IMR-90 (cell line): ENCODE measurements at regions not wholly inside any gene's neighbourhood (a gene's known extent, or its start where the extent isn't known, plus 50 kb on each side); places are given as distances from the start of the nearest gene placed in this dataset.

Experiments
- ATAC-seq: fragments of 200-7000 bp; cut with Tn5 transposase; 2 replicates; pipeline ENCODE4 v1.9.1; 2020; ENCODE audit warnings: low read depth, mild to moderate bottlenecking, moderate library complexity
- BruUV-seq: library from RNA; stranded (reverse); fragments of 400-500 nt; replicated peaks from 2 replicates; lab custom pipeline; 2021; lab: Mats Ljungman, UMichigan
- CTCF ChIA-PET: fragments of 300-600 bp; formaldehyde crosslinking; extraction: SDS; loops from one replicate; lab custom pipeline; 2021; ENCODE audit warnings: antibody characterized with exemption; lab: Yijun Ruan, JAX
- POLR2A ChIA-PET: fragments of 300-600 bp; sonication (Branson Sonifier 250); formaldehyde crosslinking; loops from one replicate; lab custom pipeline; 2022; ENCODE audit warnings: antibody characterized with exemption; ENCODE audit not compliant: unreplicated experiment; lab: Charles Lee
- DNase-seq: peaks from one replicate; pipeline ENCODE4 v3.0.0; 2013
- H2AFZ ChIP-seq: replicated peaks from 2 replicates; pipeline ENCODE3; 2013; ENCODE audit warnings: low read length, mild to moderate bottlenecking; ENCODE audit not compliant: poor library complexity
- H2AK5ac ChIP-seq: 2 replicates; pipeline ENCODE4 v1.6.1; 2013; ENCODE audit warnings: low read depth, low read length, inconsistent platforms
- H2AK9ac ChIP-seq: replicated peaks from 2 replicates; pipeline ENCODE3; 2013; ENCODE audit warnings: mild to moderate bottlenecking, low read depth, low read length, moderate library complexity; ENCODE audit not compliant: poor library complexity
- H2BK120ac ChIP-seq: 2 replicates; pipeline ENCODE4 v1.6.1; 2013; ENCODE audit warnings: low read depth, low read length, inconsistent platforms
- H2BK15ac ChIP-seq: 3 replicates; pipeline ENCODE4 v1.6.1; 2013; ENCODE audit warnings: low read depth, low read length, inconsistent platforms
- H2BK20ac ChIP-seq: 2 replicates; pipeline ENCODE4 v1.6.1; 2013; ENCODE audit warnings: low read depth, mild to moderate bottlenecking, inconsistent platforms, low read length, moderate library complexity
- H2BK5ac ChIP-seq: 2 replicates; pipeline ENCODE4 v1.6.1; 2013; ENCODE audit warnings: mild to moderate bottlenecking, low read depth, low read length, inconsistent platforms; ENCODE audit not compliant: poor library complexity, severe bottlenecking
- H3K14ac ChIP-seq: replicated peaks from 2 replicates; pipeline ENCODE4 v1.6.1; 2013; ENCODE audit warnings: low read depth, low read length, inconsistent platforms
- H3K18ac ChIP-seq: 2 replicates; pipeline ENCODE4 v1.6.1; 2013; ENCODE audit warnings: low read depth, low read length, control low read depth
- H3K23ac ChIP-seq: 2 replicates; pipeline ENCODE4 v1.6.1; 2013; ENCODE audit warnings: low read depth, low read length, inconsistent platforms
- H3K27ac ChIP-seq: 2 replicates; pipeline ENCODE4 v1.5.1; 2013; ENCODE audit warnings: mild to moderate bottlenecking, control low read depth, low read length; ENCODE audit not compliant: insufficient read depth
- H3K27me3 ChIP-seq: 2 replicates; pipeline ENCODE4 v1.6.1; 2013; ENCODE audit warnings: low read length; ENCODE audit not compliant: control insufficient read depth, insufficient read depth
- H3K36me3 ChIP-seq: 2 replicates; pipeline ENCODE4 v1.6.1; 2013; ENCODE audit warnings: low read length, mixed read lengths; ENCODE audit not compliant: control insufficient read depth, insufficient read depth
- H3K4ac ChIP-seq: 2 replicates; pipeline ENCODE4 v1.6.1; 2013; ENCODE audit warnings: low read depth, low read length, inconsistent platforms
- H3K4me1 ChIP-seq: 2 replicates; pipeline ENCODE4 v1.6.1; 2013; ENCODE audit warnings: low read length, mixed read lengths; ENCODE audit not compliant: control insufficient read depth, insufficient read depth
- H3K4me2 ChIP-seq: 2 replicates; pipeline ENCODE4 v1.6.1; 2013; ENCODE audit warnings: low read depth, mild to moderate bottlenecking, control low read depth, low read length, moderate library complexity
- H3K4me3 ChIP-seq: 2 replicates; pipeline ENCODE4 v1.5.1; 2013; ENCODE audit warnings: low read depth, mild to moderate bottlenecking, control low read depth, low read length, moderate library complexity; ENCODE audit not compliant: insufficient read depth
- H3K56ac ChIP-seq: 2 replicates; pipeline ENCODE4 v1.6.1; 2013; ENCODE audit warnings: low read length, inconsistent platforms; ENCODE audit not compliant: insufficient read depth; ENCODE audit errors: extremely low read depth
- H3K79me1 ChIP-seq, 2 experiments: 2 replicates each; pipeline ENCODE4 v1.6.1; 2013; ENCODE audit warnings: low read length in 2 of 2, inconsistent platforms in 1 of 2, low read depth in 1 of 2
- H3K9ac ChIP-seq: 2 replicates; pipeline ENCODE4 v1.6.1; 2013; ENCODE audit warnings: low read depth, low read length, control low read depth
- H3K9me1 ChIP-seq: 2 replicates; pipeline ENCODE4 v1.6.1; 2013; ENCODE audit warnings: low read length, inconsistent platforms; ENCODE audit not compliant: insufficient read depth
- H3K9me3 ChIP-seq: 2 replicates; pipeline ENCODE4 v1.6.1; 2013; ENCODE audit warnings: low read length; ENCODE audit not compliant: control insufficient read depth, insufficient read depth
- H4K20me1 ChIP-seq: 2 replicates; pipeline ENCODE4 v1.6.1; 2013; ENCODE audit warnings: low read length, inconsistent platforms; ENCODE audit not compliant: insufficient read depth
- H4K5ac ChIP-seq: 2 replicates; pipeline ENCODE4 v1.6.1; 2013; ENCODE audit warnings: mild to moderate bottlenecking, low read depth, low read length, control low read depth
- H4K8ac ChIP-seq, 2 experiments: 2 replicates each; pipeline ENCODE4 v1.6.1; 2013; ENCODE audit warnings: low read depth in 2 of 2, low read length in 2 of 2, control low read depth in 1 of 2, inconsistent platforms in 1 of 2
- H4K91ac ChIP-seq: 2 replicates; pipeline ENCODE4 v1.6.1; 2013; ENCODE audit warnings: low read depth, low read length, inconsistent platforms; ENCODE audit not compliant: insufficient read depth
- MAFK ChIP-seq: IDR thresholded peaks from 2 replicates; pipeline ENCODE4 v1.6.1; 2012; ENCODE audit warnings: low read depth, low read length, improper control_type of control experiment
- MAZ ChIP-seq: IDR thresholded peaks from 2 replicates; pipeline ENCODE4 v1.6.1; 2012; ENCODE audit warnings: low read depth, mild to moderate bottlenecking, low read length, improper control_type of control experiment, moderate library complexity, borderline replicate concordance
- RCOR1 ChIP-seq: IDR thresholded peaks from 2 replicates; pipeline ENCODE4 v1.6.1; 2012; ENCODE audit warnings: mild to moderate bottlenecking, low read length, improper control_type of control experiment; ENCODE audit not compliant: insufficient replicate concordance
- SMC3 ChIP-seq: fragments of 150-350 bp; IDR thresholded peaks from 2 replicates; pipeline ENCODE4 v1.6.1; 2016; ENCODE audit warnings: low read depth, mild to moderate bottlenecking, antibody characterized with exemption, low read length, moderate library complexity
- USF2 ChIP-seq: fragments of 150-350 bp; IDR thresholded peaks from 2 replicates; pipeline ENCODE4 v1.6.1; 2017; ENCODE audit warnings: mild to moderate bottlenecking, antibody characterized with exemption, low read length, low read depth
- WGBS, 2 experiments: methylation state at CpG; one replicate each; pipeline versions ENCODE4 v1.1.5 to v1.1.7; 2013; ENCODE audit warnings: missing lambda C conversion rate in 2 of 2; ENCODE audit not compliant: insufficient read length in 1 of 2; ENCODE audit errors: extremely low coverage in 2 of 2; 5-methylcytosine and 5-hydroxymethylcytosine counted together
- dilution Hi-C: fragments of 300-500 bp; cut with HindIII; formaldehyde crosslinking; loops from one replicate; pipeline ENCODE4 v1.14.3; 2018; ENCODE audit warnings: low sequenced_read_pairs; ENCODE audit not compliant: unreplicated experiment
- in situ Hi-C: fragments of 300-500 bp; cut with MboI; formaldehyde crosslinking; loops from 3 replicates; pipeline ENCODE4 v1.14.3; 2019; ENCODE audit warnings: low sequenced_read_pairs, inconsistent platforms, mixed read lengths
- intact Hi-C: fragments of 100-400 bp; cut with micrococcal nuclease; formaldehyde crosslinking; loops from 2 replicates; pipeline ENCODE4 v1.10.0; 2022

- Histone ChIP-seq H3K4me1 (no peaks in the 10 kb centered on the region), H3K36me3 (no peaks in the 10 kb centered on the region), H3K4me2 (no peak overlapping the region), H4K5ac (no peak overlapping the region), H3K4ac (no peak overlapping the region), H3K9me3 (peaks cover 10% of the 10 kb centered on the region; the same call in 1 of the 2 replicates), H3K27ac (no peak overlapping the region), H3K79me1 (no peaks in the 10 kb centered on the region), H3K27me3 (no peaks in the 10 kb centered on the region), H2AK9ac (no peak overlapping the region), H4K20me1 (no peaks in the 10 kb centered on the region), H2BK120ac (no peak overlapping the region), H3K4me3 (no peak overlapping the region), H2BK5ac (no peak overlapping the region), H3K18ac (no peak overlapping the region), H3K14ac (no peak overlapping the region), H2BK15ac (no peak overlapping the region), H3K23ac (no peak overlapping the region), H3K9ac (no peak overlapping the region), H3K9me1 (no peaks in the 10 kb centered on the region), H2AK5ac (no peak overlapping the region), H2AFZ (no peak overlapping the region), H4K91ac (no peak overlapping the region), H4K8ac (no peak overlapping the region), H2BK20ac (no peak overlapping the region), H3K56ac (no peak overlapping the region)
- ATAC-seq (no peak), DNase-seq (no peak)
- TF ChIP-seq MAFK (no peak), SMC3 (no peak), USF2 (no peak), MAZ (no peak), RCOR1 (no peak)
- no CpG with 5 or more reads among the region's 1 CpG for WGBS, 2 experiments
- no TSS peak for BruUV-seq
- POLR2A ChIA-PET, result no interaction called here
- dilution Hi-C loops, result no loop called here
- in situ Hi-C loops, result no loop called here
- CTCF ChIA-PET, result no interaction called here
- intact Hi-C loops, result no loop called here
Measured at GRCh38 chr5:116825486-116825885, 250.9 kb upstream of the SEMA6A start.
